Endodermal cell (in vitro differentiated cells): ENCODE measurements at regions not wholly inside any gene's neighbourhood (a gene's known extent, or its start where the extent isn't known, plus 50 kb on each side); places are given as distances from the start of the nearest gene placed in this dataset.

Experiments
- DNase-seq: peaks from one replicate; pipeline ENCODE4 v3.0.0-alpha.2; 2017
- H3K27ac ChIP-seq: 2 replicates; pipeline ENCODE4 v1.5.1; 2013; ENCODE audit warnings: mild to moderate bottlenecking, low read depth, low read length, moderate library complexity
- H3K27me3 ChIP-seq: 2 replicates; pipeline ENCODE4 v1.6.1; 2013; ENCODE audit warnings: mild to moderate bottlenecking, low read length, moderate library complexity; ENCODE audit not compliant: insufficient read depth, control insufficient read depth, poor library complexity, severe bottlenecking
- H3K36me3 ChIP-seq: 2 replicates; pipeline ENCODE4 v1.7.0; 2013; ENCODE audit warnings: mild to moderate bottlenecking, low read length, moderate library complexity; ENCODE audit not compliant: control insufficient read depth, insufficient read depth
- H3K4me1 ChIP-seq: one replicate; pipeline ENCODE4 v1.7.0; 2013; ENCODE audit warnings: low read length; ENCODE audit not compliant: control insufficient read depth, insufficient read depth
- H3K4me3 ChIP-seq: 2 replicates; pipeline ENCODE4 v1.5.1; 2013; ENCODE audit warnings: mild to moderate bottlenecking, low read length, moderate library complexity
- H3K9ac ChIP-seq: 2 replicates; pipeline ENCODE4 v1.6.1; 2013; ENCODE audit warnings: mild to moderate bottlenecking, low read length, moderate library complexity; ENCODE audit not compliant: poor library complexity, severe bottlenecking; ENCODE audit errors: extremely low read depth
- H3K9me3 ChIP-seq: 2 replicates; pipeline ENCODE4 v1.6.1; 2013; ENCODE audit warnings: mild to moderate bottlenecking, low read length, moderate library complexity; ENCODE audit not compliant: control insufficient read depth
- H3K27ac Mint-ChIP-seq: 2 replicates; pipeline ENCODE4 v1.8.0; 2020; ENCODE audit warnings: mixed read lengths
- H3K27me3 Mint-ChIP-seq: 2 replicates; pipeline ENCODE4 v1.8.0; 2021; ENCODE audit warnings: mild to moderate bottlenecking, mixed read lengths; ENCODE audit not compliant: insufficient read depth
- H3K36me3 Mint-ChIP-seq: 2 replicates; pipeline ENCODE4 v1.8.0; 2020; ENCODE audit warnings: low read depth, mixed read lengths
- H3K4me1 Mint-ChIP-seq: 2 replicates; pipeline ENCODE4 v1.8.0; 2020; ENCODE audit warnings: mixed read lengths
- H3K4me3 Mint-ChIP-seq: 2 replicates; pipeline ENCODE4 v1.8.0; 2020; ENCODE audit warnings: mild to moderate bottlenecking, moderate library complexity, mixed read lengths
- H3K9me3 Mint-ChIP-seq: 2 replicates; pipeline ENCODE4 v1.8.0; 2020; ENCODE audit warnings: mild to moderate bottlenecking, mixed read lengths
- CTCF ChIP-seq: fragments of 200-600 bp; sonication (generic); conservative IDR thresholded peaks from 2 replicates; pipeline ENCODE4 v1.5.0; 2021; ENCODE audit warnings: antibody characterized with exemption, mild to moderate bottlenecking
- WGBS, 2 experiments: methylation state at CpG; one replicate each; pipeline versions ENCODE4 v1.1.5 to v1.1.7; 2013; ENCODE audit warnings: missing lambda C conversion rate in 2 of 2, mixed read lengths in 1 of 2; ENCODE audit not compliant: insufficient coverage in 1 of 2, insufficient read length in 1 of 2; 5-methylcytosine and 5-hydroxymethylcytosine counted together

DNA sequence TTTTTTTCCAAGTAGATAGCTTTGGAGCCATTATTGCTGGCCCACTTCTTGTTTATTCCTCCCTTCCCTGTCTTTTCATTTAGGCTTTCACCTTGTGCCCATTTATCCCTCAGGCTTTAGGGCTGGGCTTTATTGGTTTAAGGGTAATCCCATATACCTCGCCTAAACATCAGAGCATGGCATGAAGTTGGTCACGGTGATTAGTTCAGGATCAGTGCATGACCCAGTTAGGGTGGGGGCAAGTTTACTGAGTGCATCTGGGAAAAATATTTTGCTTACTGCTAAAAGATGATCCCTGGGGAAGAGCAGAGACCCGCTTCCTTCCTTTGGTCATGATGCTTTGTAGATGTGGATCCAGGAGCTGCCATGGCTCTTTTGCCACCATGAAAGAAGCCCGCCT, 153.3 kb upstream of the NECTIN1 start:
- Mint-ChIP-seq H3K27ac (no peak overlapping the region), H3K4me1 (peaks cover 28% of the 10 kb centered on the region), H3K4me3 (no peak overlapping the region), H3K27me3 (peaks cover 4% of the 10 kb centered on the region), H3K36me3 (no peaks in the 10 kb centered on the region), H3K9me3 (no peaks in the 10 kb centered on the region)
- Histone ChIP-seq H3K27ac (no peak overlapping the region), H3K4me3 (no peak overlapping the region), H3K27me3 (peaks cover 7% of the 10 kb centered on the region), H3K4me1 (peaks cover 18% of the 10 kb centered on the region), H3K9me3 (no peaks in the 10 kb centered on the region), H3K36me3 (no peaks in the 10 kb centered on the region), H3K9ac (no peak overlapping the region)
- TF ChIP-seq CTCF, result no peak
- 96 to 97% methylated on average over 4 of the region's 4 CpGs for WGBS, 2 experiments
- DNase-seq, result no peak

GRCh38 chr11:119880873-119881272, 151.9 kb upstream of the NECTIN1 start:
- Histone ChIP-seq H3K9me3 (no peaks in the 10 kb centered on the region), H3K4me3 (no peak overlapping the region), H3K9ac (no peak overlapping the region), H3K4me1 (peaks cover 7% of the 10 kb centered on the region), H3K27ac (no peak overlapping the region), H3K36me3 (no peaks in the 10 kb centered on the region), H3K27me3 (peaks cover 7% of the 10 kb centered on the region)
- no peaks in the 10 kb centered on the region for H3K36me3 Mint-ChIP-seq
- TF ChIP-seq CTCF, result no peak
- WGBS, 2 experiments, result 87 to 94% methylated on average over 4 to 5 of the region's 7 CpGs
- H3K9me3 Mint-ChIP-seq, result no peaks in the 10 kb centered on the region
- no peak overlapping the region for H3K27ac Mint-ChIP-seq
- H3K27me3 Mint-ChIP-seq, result peaks cover 4% of the 10 kb centered on the region
- DNase-seq, result no peak
- H3K4me3 Mint-ChIP-seq, result no peak overlapping the region
- peaks cover 18% of the 10 kb centered on the region for H3K4me1 Mint-ChIP-seq

GRCh38 chr11:119880143-119880542, 151.1 kb upstream of the NECTIN1 start:
- no peak overlapping the region for H3K4me3 ChIP-seq
- TF ChIP-seq CTCF, result peak; percentile 9
- no peak overlapping the region for H3K9ac ChIP-seq
- H3K27ac ChIP-seq, result no peak overlapping the region
- no peaks in the 10 kb centered on the region for H3K9me3 ChIP-seq
- Mint-ChIP-seq H3K27me3 (peaks cover 4% of the 10 kb centered on the region), H3K27ac (no peak overlapping the region), H3K36me3 (no peaks in the 10 kb centered on the region), H3K9me3 (no peaks in the 10 kb centered on the region), H3K4me1 (peaks cover 15% of the 10 kb centered on the region), H3K4me3 (no peak overlapping the region)
- peaks cover 10% of the 10 kb centered on the region for H3K4me1 ChIP-seq
- peak; percentile 68 for DNase-seq
- H3K36me3 ChIP-seq, result no peaks in the 10 kb centered on the region
- peaks cover 7% of the 10 kb centered on the region for H3K27me3 ChIP-seq
- 52 to 72% methylated on average over 3 to 4 of the region's 4 CpGs for WGBS, 2 experiments
